GM18511 (cell line): ENCODE measurements at regions not wholly inside any gene's neighbourhood (a gene's known extent, or its start where the extent isn't known, plus 50 kb on each side); places are given as distances from the start of the nearest gene placed in this dataset.

ENCODE experiments used
- ATAC-seq: cut with Tn5 transposase; IDR thresholded peaks from one replicate; pipeline ENCODE4 v1.9.1; 2021; ENCODE audit warnings: mild to moderate bottlenecking, moderate library complexity; ENCODE audit not compliant: unreplicated experiment

DNA sequence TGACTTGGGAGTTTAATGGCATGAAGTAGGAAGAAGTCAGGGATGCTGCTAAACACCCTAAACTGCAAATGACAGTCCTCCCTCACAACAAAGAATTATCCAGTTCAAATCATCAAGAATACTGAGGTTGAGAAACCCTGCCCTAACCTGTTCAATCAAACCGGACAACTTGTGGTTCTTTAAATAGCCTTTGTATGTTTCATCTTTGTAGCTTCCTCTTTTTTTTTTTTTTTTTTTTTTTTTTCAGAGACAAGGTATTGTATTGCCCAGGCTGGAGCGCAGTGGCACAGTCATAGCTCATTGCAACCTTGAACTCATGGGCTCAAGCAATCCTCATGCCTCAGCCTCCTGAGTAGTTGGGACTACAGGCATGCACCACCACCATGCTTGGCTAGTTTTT lies 52.5 kb upstream of the TTC29 start:
- peak; percentile 78 for ATAC-seq

DNA sequence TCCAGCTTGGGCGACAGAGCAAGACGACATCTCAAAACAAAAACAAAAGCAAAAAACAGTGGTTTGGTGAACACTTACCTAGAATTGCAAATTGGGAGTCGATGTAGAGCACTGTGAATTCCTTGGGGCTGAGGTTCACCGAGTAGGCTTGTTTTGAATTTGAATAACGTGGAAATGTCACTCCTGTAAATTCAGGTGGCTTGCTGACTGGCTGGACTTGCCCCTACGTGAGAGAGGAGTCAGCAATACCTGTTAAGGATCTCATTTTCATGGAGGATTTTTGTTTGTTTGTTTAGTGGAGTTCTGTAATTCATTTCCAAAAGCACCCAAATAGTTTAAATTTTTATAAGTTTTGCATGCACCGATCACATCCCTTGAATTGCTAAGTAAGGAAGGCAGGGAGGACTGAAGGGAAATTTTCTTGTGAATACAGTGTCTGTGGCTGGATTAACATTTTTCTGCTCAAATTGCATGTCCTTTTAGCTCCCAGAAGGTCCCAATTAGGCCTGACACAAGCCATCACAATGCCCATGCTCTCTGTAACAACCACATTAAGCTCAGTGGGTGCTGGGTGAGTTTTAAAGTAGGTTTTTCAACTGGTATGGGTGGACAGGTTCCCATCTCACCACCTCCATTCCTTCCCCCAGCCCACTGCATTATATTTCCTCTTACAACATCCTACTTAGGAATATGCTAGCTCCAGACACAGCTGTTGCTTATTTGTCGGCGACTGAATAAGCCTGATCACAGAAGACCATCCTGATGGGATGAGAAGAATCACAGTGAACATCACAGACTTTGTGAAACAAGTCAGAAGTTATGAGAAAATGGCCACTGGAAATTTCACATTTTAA lies 58.5 kb upstream of the TTC29 start:
- ATAC-seq, result no peak

DNA sequence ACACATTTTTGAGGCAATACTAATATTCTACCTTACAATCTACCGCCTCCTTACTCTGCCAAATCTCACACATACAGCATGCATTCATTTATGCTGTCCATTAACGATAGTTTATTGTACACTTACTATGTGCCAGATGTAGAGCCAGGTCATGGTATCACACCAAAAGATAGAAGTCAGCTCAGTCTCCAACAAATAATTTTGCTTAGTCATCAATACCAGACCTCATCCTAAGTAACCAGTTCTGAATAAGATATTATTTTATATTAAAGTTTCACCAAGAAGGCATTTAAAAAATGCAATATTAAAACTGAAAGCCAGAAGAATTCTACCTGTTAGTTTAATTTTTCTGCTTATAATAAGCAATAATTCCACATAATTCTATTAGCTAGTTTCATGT lies 60.6 kb upstream of the TTC29 start:
- ATAC-seq, result no peak

DNA sequence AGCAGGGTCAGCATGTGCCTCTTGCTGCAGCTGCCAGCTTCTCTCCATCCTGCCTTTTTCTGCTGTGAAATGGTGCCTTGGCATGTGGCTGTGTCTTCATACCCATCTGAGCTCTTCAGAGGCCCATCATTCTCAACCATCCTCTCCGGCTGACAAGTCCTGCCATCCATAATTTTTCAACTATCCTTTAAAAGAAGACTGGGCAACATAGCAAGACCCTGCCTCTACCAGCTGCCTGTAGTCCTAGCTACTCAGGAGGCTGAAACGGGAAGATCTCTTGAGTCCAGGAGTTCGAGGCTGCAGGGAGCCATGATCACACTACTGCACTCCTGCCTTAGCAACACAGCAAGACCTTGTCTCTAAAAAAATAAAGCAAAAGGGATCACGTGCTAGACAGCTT lies 64.2 kb upstream of the TTC29 start:
- ATAC-seq, result no peak

DNA sequence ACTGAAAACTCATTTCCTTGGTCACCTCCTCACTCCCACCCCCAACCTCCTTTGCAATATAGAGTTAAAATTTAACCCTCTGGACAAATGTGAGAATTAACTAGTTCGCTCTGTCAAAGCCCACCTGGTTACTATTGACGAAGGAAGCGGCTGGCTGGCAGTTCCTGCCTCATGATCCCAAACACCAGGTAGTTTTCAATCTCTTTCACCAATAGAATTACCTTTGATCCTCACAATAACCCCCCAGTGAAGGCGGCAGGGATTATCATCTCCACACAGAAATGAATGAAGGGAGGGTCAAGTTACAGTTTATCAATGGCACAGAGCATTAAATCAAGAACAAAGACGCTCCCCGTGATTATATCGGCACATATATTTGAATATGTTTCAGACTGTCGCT lies 65.7 kb upstream of the TTC29 start:
- ATAC-seq, result no peak

DNA sequence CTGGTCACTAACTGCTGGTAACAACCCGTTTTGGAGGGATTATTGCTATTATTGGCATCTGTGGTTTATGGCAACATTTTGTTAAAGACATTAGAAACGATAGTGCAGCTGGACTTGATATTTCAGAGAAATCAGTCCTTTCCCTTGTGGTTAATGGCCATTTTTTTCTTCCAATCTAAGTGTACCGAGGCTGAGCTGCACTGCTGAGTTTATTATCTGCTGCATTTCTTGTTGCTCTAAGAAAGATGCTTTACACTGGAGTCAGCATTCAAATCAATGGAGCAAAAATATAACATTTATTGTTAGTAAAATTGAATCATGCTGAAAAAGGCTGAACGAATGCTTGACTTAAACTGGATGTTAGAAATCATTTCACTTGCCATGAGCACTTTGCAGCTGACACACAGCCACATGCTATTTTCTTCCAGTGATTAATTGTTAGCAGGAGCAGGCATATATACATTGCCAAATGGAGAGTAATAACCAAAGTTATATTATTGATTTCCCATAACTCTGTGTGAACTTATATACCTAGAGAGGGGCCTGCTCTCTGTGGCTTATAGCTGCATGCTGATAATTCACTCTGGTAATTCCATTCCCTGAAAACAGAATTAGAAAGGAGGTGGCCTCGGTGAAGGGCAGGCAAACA lies 66.5 kb upstream of the TTC29 start:
- ATAC-seq, result no peak

DNA sequence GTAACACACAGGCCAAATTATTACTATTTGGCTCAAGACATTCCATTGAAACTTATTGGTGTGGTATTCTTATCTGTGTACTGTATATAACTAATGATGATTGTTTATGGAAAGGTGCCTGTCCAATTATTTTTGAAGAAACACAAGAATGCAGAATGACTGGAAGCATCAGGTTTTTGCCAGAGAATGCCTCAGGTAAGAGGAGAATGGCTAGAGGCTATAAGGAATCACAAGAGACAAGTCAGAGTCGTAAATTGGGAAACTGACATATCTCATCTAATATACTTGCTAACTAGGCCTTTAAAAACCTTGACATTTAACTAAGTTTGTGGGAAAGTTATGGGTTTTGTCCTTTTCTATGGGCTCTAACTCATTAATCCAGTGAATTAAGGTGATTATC lies 69.3 kb upstream of the TTC29 start:
- ATAC-seq, result no peak

DNA sequence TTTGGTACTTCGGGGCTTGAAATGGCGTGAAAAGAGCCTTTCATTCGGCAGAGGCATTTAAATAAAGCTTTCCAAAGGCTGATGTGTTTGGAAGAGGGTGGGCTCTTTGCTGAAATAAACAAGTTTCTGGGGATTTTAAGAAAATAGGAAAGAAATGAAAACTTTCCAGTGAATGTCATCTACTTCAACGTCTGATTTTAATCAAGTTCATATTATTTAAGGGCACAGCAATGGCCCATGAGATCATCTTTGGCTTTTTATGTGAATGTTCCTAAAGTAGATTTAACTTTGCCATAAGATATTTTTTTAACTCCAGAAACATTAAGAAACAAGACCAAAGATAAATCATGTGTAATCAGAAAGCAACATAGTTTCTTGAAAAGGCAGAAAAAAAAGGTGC lies 69.8 kb upstream of the TTC29 start:
- ATAC-seq, result no peak

DNA sequence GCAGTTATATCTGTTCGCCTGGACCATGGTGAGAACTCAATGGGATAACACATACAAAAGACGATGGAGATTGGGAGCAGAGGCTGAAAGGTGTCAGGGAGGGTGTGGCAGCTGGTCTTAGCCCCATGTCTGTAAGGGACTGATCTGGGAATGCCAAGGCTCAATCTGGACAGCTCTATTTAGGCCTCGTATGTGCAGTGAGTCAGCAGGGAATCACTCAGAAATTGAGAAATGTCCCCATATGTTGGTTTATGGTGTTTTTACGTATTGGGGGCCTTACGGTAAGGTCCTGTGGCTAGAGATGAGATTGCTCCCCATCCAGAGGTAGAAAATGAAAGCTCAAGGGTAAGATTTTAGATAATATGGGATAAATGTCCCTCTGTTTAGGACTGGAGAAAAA lies 71.4 kb upstream of the TTC29 start:
- ATAC-seq, result no peak

DNA sequence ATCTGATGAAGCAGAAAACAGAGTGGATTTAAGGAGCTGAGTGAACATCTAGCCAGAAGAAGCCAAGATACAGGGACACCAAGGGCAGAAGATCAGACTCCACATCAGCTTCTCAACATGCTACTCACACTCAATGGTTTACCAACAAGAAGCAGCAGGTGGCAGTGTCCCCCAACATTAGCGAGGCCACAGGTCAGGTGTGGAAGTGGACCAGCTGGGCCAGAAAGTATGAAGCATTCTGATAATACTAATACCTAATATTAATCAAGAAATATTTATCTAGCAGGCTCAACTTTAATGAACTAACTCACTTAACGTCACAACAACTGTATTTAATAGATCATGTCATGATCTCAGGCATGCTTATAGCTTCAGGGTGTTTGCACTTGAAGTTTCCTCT lies 73.4 kb upstream of the TTC29 start:
- peak; percentile 91 for ATAC-seq

DNA sequence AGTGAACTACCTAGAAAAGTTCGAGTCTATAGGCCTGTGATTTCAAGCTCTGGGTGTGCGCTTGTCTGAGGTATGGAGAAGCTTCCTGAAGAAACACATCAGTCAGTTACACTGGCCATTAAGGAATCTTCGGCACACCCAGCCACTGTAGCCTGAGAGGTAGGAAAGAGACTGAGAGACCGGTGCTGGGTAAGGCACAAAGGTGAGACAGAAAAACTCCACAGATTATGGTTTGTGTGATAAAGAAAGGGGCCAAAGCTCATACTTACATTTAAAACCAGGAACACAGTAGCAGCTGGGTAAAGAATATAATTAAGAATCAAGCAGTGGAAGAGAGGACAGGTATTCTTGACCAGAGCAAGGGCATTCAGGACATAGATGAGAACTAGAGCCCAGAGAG lies 74.8 kb upstream of the TTC29 start:
- ATAC-seq, result no peak

DNA sequence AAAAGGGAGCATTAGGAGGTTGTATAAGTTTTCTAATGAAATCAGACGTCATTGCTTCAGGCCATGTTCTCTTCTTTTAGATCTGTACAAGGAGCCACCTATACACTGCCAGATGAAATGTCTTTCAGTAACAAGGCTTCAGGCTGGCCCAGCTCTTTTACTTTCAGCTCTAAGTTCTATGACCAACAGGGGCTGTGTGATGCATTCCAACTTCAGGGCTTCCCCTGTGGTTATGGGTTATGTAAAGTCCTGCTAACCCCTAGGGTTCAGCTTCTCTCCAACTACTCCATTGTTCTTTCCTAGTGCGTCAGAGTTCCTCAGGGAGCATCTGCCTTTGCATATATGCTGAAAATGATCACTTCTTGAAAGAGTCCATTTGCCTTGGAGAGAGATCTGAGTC lies 79.4 kb upstream of the TTC29 start:
- no peak for ATAC-seq

DNA sequence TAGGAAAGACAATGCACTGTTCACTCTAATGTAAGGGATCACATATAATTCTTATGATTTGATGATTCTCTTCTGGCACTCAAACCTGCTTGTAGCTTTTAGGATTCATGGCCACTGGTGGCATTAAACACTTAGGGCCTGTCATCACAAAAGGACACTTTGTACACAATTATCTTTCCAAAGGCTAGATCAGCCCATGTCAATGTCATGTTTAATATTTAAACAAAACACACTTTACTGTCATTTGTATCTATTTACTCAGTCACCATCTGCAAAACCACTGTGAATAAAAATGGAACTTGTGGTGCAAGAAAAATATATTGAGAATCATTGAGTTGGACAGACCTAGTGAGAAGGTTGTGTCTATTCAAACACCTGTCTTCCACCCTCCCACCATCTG lies 83.6 kb upstream of the TTC29 start:
- no peak for ATAC-seq

DNA sequence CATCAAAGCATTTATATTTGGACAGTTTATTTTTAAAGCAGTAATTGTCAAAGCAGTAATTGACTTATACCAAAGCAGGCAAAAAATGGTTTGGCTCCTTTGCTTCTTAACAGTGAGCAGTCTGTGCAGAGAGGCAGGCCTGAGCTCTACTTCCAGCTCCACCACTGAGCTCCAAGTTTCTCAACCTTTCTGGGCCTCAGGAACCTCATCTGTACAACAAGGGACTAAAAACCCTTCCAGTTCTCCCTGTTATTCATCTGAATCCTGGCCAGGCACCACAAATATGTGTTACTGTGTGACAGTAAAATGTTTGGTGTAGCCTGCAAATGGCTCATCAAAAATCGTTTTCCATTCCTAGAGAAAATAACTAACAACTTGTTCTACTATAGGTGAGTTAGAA lies 88.7 kb upstream of the TTC29 start:
- ATAC-seq, result no peak

DNA sequence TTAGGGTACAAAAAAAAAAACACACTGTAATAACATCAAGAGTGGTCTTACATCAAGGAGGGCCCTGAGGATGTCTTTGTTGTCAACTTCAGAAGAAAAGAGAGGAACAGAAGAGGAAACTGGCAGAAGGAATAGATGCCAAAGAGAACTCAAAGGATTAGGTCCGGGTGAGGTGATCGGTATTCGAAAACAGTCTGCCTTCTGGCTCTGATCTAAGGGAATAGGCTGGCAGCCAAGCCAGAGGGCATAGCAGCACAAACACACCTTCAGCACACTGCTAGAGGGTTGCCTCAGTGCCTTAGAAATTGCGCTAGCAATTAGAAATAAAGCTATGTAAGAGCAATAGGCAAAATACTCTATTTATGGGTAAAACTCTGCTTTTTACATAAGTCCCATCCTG lies 91.4 kb upstream of the TTC29 start:
- ATAC-seq, result no peak

DNA sequence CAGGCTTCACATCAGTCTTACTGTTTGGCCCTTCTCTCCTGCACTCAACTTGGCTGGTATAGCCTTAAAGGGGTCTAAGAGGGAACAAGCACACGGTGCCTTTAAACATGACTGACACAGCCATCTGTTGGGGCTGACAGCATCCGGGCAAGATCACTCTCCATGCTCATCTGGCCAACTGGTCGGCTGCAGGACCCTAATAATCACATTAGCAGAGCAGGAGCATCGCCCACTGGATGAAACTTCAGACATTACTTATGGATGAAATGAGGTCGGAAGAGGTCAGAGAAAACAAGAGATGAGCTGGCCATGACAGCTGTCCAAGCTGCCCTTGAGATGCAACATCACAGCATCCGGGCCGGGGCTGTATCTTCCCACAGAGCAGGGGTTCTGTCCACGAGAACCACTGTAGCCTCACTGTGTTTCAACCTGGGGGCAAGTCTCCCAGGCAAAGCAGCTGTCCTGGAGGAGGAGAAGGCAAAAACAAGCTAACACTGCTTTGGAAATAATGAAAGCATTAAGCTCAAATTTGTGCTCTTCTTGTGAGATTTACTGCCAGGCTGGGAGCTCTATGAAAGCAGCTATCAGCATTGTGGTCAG lies 94.4 kb upstream of the TTC29 start:
- ATAC-seq, result no peak

DNA sequence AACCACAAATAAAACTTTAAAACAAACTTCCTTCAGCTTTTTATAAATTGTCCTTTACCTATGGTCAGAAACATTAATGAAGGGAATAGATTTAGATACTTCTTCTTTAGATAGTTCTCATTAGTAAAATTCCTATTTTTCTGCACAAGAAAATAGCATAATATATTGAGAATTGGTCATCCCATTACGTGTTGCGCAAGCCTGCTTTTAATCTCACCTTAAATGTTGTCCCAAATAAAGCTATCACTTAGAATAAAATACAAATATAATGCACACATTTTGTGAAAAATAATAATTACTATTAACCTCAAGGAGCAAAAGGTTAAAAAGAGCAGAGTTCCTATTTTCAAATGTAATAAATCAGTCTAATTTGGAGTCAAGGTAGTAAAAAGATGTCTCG lies 95.2 kb upstream of the TTC29 start:
- no peak for ATAC-seq

DNA sequence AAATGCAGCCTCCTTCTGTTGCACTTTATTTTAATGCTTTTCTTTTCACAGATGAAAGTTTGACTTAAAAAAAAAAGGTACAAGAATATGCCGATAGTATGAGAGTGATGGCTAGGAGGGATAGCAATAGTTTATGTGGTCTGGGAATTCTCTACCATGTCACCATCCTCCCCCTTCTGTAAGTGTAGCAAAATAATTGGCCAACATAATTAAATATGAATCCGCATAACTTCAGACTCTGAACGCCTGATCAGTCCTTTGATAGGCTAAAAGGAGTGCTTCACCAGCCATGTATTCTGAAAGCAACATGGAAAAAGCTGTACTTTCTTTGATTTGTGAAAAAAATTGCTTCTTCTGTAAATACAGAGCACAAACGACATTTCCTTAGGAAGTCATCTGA lies 95.7 kb upstream of the TTC29 start:
- ATAC-seq, result no peak

DNA sequence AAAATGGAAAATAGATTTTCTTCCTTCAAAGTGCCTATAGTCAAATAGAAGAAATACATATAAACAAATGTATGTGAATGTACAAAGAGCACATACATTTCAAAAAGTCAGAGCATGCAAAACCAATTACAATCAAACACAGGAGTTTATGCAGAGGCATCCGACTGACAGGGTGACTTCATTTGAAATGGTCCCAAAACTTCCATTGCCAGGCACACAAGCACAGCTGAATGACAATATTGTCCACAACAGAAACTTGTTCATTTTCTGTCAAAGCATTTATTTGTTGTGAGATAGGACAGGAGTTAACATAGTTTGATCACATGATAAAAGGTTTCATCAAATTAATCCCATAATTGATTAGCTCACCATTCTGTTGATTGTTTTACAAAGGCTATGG lies 96.4 kb upstream of the TTC29 start:
- ATAC-seq, result no peak

DNA sequence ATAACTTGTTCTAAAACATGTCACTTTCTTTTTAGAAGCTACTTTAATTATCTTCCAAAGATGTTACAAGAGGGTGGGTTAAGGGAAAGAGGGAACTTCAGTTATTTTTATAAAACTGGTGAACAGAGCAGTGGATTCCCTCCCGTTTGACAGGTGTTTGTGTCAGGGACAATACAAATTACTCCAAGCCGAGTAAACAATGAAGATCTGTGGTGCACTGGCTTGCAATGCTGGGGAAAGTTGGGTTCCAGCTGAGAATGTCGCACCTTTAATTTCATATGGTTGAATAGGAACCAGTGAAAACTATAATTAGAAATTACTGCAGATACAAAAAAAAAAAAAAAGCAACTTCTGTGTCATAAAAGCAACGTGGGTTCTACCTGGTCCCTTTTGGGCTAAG lies 98.6 kb upstream of the TTC29 start:
- no peak for ATAC-seq

DNA sequence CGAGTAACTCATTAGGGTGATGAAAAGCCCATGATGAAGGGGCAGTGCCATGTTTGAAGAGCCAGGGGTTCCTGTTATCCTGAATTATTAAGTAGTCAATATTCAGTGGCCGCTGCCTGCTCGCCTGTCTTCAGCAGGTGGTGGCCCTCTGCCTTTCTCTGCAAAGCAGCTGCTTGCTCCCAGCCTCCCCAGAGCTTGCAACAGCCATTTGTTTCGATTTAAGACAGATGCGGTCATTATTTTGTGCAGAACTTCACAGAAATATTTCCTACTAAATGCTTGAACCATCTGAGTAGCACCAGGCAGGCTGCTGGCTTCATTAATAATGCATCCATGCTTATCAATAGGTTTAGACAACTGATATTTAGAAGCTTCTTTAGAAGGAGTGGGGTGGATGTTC lies 104.3 kb upstream of the TTC29 start:
- no peak for ATAC-seq

DNA sequence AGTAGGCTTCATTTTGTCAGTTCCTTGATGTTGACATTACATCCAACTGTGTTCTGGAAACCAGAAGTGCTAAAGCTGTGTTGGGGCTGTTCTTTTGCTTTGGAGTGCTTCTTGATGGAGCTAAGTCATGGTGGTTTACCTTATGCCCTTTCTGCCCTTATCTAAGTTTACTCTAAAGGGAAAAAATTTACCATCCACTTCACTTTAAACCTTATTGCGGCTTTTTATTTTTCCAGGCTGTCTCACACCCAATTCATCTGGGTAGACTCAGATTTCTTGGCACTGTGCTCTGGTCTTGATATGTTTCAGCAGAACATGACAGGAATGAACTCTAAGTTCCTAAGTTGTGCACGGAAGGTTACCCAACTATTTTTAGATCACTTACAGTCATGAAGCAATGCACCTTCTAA lies 104.7 kb upstream of the TTC29 start:
- ATAC-seq, result no peak
